Thyroid gland (tissue), 4 donors: ENCODE measurements at regions not wholly inside any gene's neighbourhood (a gene's known extent, or its start where the extent isn't known, plus 50 kb on each side); places are given as distances from the start of the nearest gene placed in this dataset.
"Not testable (repeated sequence)": the region's sequence is repeated elsewhere in the genome, so short reads cannot be mapped to it uniquely, and the experiment has no call there.

Source experiments
- DNase-seq, 2 donors: peaks; one replicate each; pipeline ENCODE4 v3.0.0-alpha.2; 2019
- H3K27ac ChIP-seq, 3 donors: fragments of 200-600 bp; sonication (generic); 1 replicate in 2 of 3; 2 replicates in 1 of 3; pipeline ENCODE4 v1.5.1; 2016 to 2019; ENCODE audit warnings: mild to moderate bottlenecking in 1 of 3, moderate library complexity in 1 of 3
- H3K27me3 ChIP-seq: fragments of 200-600 bp; sonication (generic); one replicate; pipeline ENCODE4 v1.5.1; 2019
- H3K36me3 ChIP-seq, 2 donors: fragments of 200-600 bp; sonication (generic); one replicate each; pipeline ENCODE4 v1.5.1; 2016 to 2019
- H3K4me1 ChIP-seq, 2 donors: fragments of 200-600 bp; sonication (generic); one replicate each; pipeline ENCODE4 v1.5.1; 2017 to 2019
- H3K4me3 ChIP-seq, 3 donors: fragments of 200-600 bp; sonication (generic); replicated peaks in 1 of 3; 1 replicate in 2 of 3; 2 replicates in 1 of 3; pipeline ENCODE4 v1.5.1; 2016; ENCODE audit warnings: mild to moderate bottlenecking in 1 of 3
- H3K9me3 ChIP-seq: fragments of 200-600 bp; sonication (generic); one replicate; pipeline ENCODE4 v1.5.1; 2017
- CTCF ChIP-seq, 6 experiments: fragments of 200-600 bp in 3 of 6; fragments of 450-650 bp in 3 of 6; sonication (generic) in 3 of 6; IDR thresholded peaks; one replicate each; pipeline ENCODE4 v1.5.1; 2016 to 2019; ENCODE audit warnings: antibody characterized with exemption in 6 of 6, mild to moderate bottlenecking in 2 of 6, inconsistent platforms in 1 of 6, moderate library complexity in 1 of 6
- POLR2A ChIP-seq, 2 donors: fragments of 450-650 bp; IDR thresholded peaks; one replicate each; pipeline ENCODE4 v1.6.1; 2017; ENCODE audit warnings: antibody characterized with exemption in 2 of 2, mild to moderate bottlenecking in 2 of 2, moderate library complexity in 1 of 2
- WGBS, 2 donors: methylation state at CpG; one replicate each; pipeline ENCODE4 v1.1.5; 2017; 5-methylcytosine and 5-hydroxymethylcytosine counted together
- intact Hi-C: fragments of 100-400 bp; cut with DNase I; formaldehyde crosslinking; loops from one replicate; pipeline ENCODE4 v1.15.1; 2023

GRCh38 chrX:130561930-130562329 lies 160.1 kb downstream of the RBMX2 start:
- intact Hi-C loops = no loop called here
- H3K4me1 ChIP-seq = no peaks in the 10 kb centered on the region
- no peaks in the 10 kb centered on the region for H3K36me3 ChIP-seq
- DNase-seq = no peak
- no peak overlapping the region for H3K4me3 ChIP-seq
- H3K9me3 ChIP-seq = no peaks in the 10 kb centered on the region
- H3K27me3 ChIP-seq = no peaks in the 10 kb centered on the region
- WGBS, 2 donors = 95 to 96% methylated on average over 1 of the region's 1 CpG
- no peak overlapping the region for H3K27ac ChIP-seq
- TF ChIP-seq CTCF (IDR thresholded peaks at IDR 0.05) = no peak
- TF ChIP-seq POLR2A (IDR thresholded peaks at IDR 0.05) = no peak

GRCh38 chrX:130563476-130563875 lies 161.7 kb downstream of the RBMX2 start:
- Histone ChIP-seq H3K4me3 (no peak overlapping the region), H3K36me3 (no peaks in the 10 kb centered on the region), H3K9me3 (no peaks in the 10 kb centered on the region), H3K27me3 (no peaks in the 10 kb centered on the region), H3K4me1 (no peaks in the 10 kb centered on the region), H3K27ac (no peak overlapping the region)
- 90 to 95% methylated on average over 2 of the region's 2 CpGs for WGBS, 2 donors
- intact Hi-C loops = no loop called here
- no peak for TF ChIP-seq POLR2A (IDR thresholded peaks at IDR 0.05)
- TF ChIP-seq CTCF (IDR thresholded peaks at IDR 0.05) = no peak
- no peak for DNase-seq

GRCh38 chrX:130566028-130566683 lies 164.4 kb downstream of the RBMX2 start:
- no peaks in the 10 kb centered on the region for H3K9me3 ChIP-seq
- no peaks in the 10 kb centered on the region for H3K27me3 ChIP-seq
- peak in 1 of 2 donors; percentile 1 for DNase-seq
- 68 to 79% methylated on average over 4 of the region's 4 CpGs for WGBS, 2 donors
- no peak overlapping the region for H3K4me3 ChIP-seq
- no peak overlapping the region for H3K27ac ChIP-seq
- TF ChIP-seq CTCF (IDR thresholded peaks at IDR 0.05) = no peak
- no peak for TF ChIP-seq POLR2A (IDR thresholded peaks at IDR 0.05)
- intact Hi-C loops = no loop called here
- H3K36me3 ChIP-seq = no peaks in the 10 kb centered on the region
- no peaks in the 10 kb centered on the region for H3K4me1 ChIP-seq

GRCh38 chrX:130573030-130573429 lies 171.2 kb downstream of the RBMX2 start:
- DNase-seq, H3K4me3 ChIP-seq, intact Hi-C loops, H3K36me3 ChIP-seq, H3K27ac ChIP-seq, H3K9me3 ChIP-seq, H3K4me1 ChIP-seq, H3K27me3 ChIP-seq: not testable (repeated sequence)
- no CpG with 5 or more reads among the region's 15 CpGs for WGBS, 2 donors
